ENCODE measurements at regions not wholly inside any gene's neighbourhood (a gene's known extent, or its start where the extent isn't known, plus 50 kb on each side); places are given as distances from the start of the nearest gene placed in this dataset.

DNA sequence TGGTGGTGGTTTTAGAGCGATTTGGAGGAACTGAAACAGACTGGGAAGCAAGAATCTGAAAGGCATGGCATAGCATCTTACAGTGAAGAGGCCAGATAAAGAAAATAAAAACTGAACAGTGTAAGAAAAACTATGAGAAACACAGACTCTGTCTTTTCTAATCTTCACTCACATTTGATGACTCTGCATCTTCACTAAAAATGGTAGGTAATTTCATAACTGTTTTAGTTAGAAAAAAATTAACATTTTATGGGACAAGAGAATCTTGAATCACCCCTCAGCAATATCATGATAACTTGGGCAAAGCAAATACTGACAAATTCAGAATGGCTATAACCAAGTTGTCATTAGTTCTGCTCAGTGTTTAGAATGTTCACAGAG lies 812.6 kb downstream of the MCTP2 start:
- TF ChIP-seq POLR2A (IDR thresholded peaks at IDR 0.05) (no peak), POLR2AphosphoS5 (IDR thresholded peaks at IDR 0.05) (no peak)
